ENCODE measurements at regions not wholly inside any gene's neighbourhood (a gene's known extent, or its start where the extent isn't known, plus 50 kb on each side); places are given as distances from the start of the nearest gene placed in this dataset.

DNA sequence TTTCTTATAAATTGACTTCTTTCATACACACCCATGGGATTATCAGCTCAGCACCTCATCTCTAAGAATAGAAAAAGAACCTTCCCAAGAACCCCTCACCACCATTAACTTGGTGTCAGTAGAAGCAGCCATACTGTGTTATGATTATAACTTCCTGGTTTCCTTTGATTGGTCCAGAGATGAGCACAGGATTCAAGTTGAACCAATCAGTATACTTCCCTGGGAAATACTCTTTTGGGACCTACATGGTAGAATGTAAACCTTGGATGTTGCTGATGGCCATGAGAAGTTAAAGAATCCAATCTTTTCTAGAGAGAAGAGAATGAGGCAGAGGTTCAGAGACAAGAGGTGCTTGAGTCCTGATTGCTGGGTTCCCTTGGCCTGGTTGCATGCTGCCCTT, 190.8 kb downstream of the BMP7 start:
- H3K27me3 ChIP-seq: peaks cover 0 to 50% (median 35%) of the 10 kb centered on the region in 7 donors
- ATAC-seq (no peak), DNase-seq (no peak)
- H3K4me1 ChIP-seq: no peaks in the 10 kb centered on the region
- H3K4me3 ChIP-seq: no peak overlapping the region
- TF ChIP-seq CTCF (IDR thresholded peaks at IDR 0.05): no peak
- peaks cover 0 to 39% (median 24%) of the 10 kb centered on the region in 11 donors for H3K9me3 ChIP-seq
- intact Hi-C loops (cut with DNase I): no loop called here
- no peak overlapping the region for H3K27ac ChIP-seq
- no peaks in the 10 kb centered on the region for H3K36me3 ChIP-seq

- 72 to 73% methylated on average over 11 of the region's 11 CpGs for WGBS, 2 donors
- intact Hi-C loops (cut with DNase I): no loop called here
- no peaks in the 10 kb centered on the region for H3K4me1 ChIP-seq
- no peak for ATAC-seq
- peaks cover 0 to 39% (median 24%) of the 10 kb centered on the region in 11 donors for H3K9me3 ChIP-seq
- no peak overlapping the region for H3K4me3 ChIP-seq
- peaks cover 0 to 46% (median 30%) of the 10 kb centered on the region in 7 donors for H3K27me3 ChIP-seq
- no peak overlapping the region for H3K27ac ChIP-seq
- DNase-seq: no peak
- no peak for TF ChIP-seq CTCF (IDR thresholded peaks at IDR 0.05)
- H3K36me3 ChIP-seq: no peaks in the 10 kb centered on the region
Observed at GRCh38 chr20:57076152-57076652, 190.2 kb downstream of the BMP7 start.

- peaks cover 0 to 44% (median 25%) of the 10 kb centered on the region in 7 donors for H3K27me3 ChIP-seq
- H3K4me3 ChIP-seq: no peak overlapping the region
- H3K36me3 ChIP-seq: no peaks in the 10 kb centered on the region
- no peak overlapping the region for H3K27ac ChIP-seq
- 63 to 74% methylated on average over 3 of the region's 3 CpGs for WGBS, 2 donors
- ATAC-seq (no peak), DNase-seq (no peak)
- intact Hi-C loops (cut with DNase I): no loop called here
- peaks cover 0 to 39% (median 24%) of the 10 kb centered on the region in 11 donors for H3K9me3 ChIP-seq
- TF ChIP-seq CTCF (IDR thresholded peaks at IDR 0.05): no peak
- H3K4me1 ChIP-seq: no peaks in the 10 kb centered on the region
Observed at GRCh38 chr20:57076951-57077350, 189.5 kb downstream of the BMP7 start.

GRCh38 chr20:57078116-57078515, 188.3 kb downstream of the BMP7 start:
- 78 to 89% methylated on average over 1 of the region's 1 CpG for WGBS, 2 donors

More at GRCh38 chr20:57078116-57078515, 188.3 kb downstream of the BMP7 start:
- intact Hi-C loops (cut with DNase I): no loop called here
- no peak overlapping the region for H3K4me3 ChIP-seq
- peaks cover 0 to 39% (median 24%) of the 10 kb centered on the region in 11 donors for H3K9me3 ChIP-seq
- H3K36me3 ChIP-seq: no peaks in the 10 kb centered on the region
- DNase-seq (no peak), ATAC-seq (no peak)
- no peaks in the 10 kb centered on the region for H3K4me1 ChIP-seq
- no peak for TF ChIP-seq CTCF (IDR thresholded peaks at IDR 0.05)
- H3K27ac ChIP-seq: no peak overlapping the region
- peaks cover 0 to 34% (median 22%) of the 10 kb centered on the region in 7 donors for H3K27me3 ChIP-seq
